NT2/D1 (cell line): ENCODE measurements at regions not wholly inside any gene's neighbourhood (a gene's known extent, or its start where the extent isn't known, plus 50 kb on each side); places are given as distances from the start of the nearest gene placed in this dataset.

Source experiments
- YY1 ChIP-seq: IDR thresholded peaks from 2 replicates; pipeline ENCODE4 v1.6.1; 2011; ENCODE audit not compliant: insufficient read length, insufficient read depth
- ZNF274 ChIP-seq: IDR thresholded peaks from 2 replicates; pipeline ENCODE4 v1.6.1; 2011; ENCODE audit warnings: mild to moderate bottlenecking, low read depth, low read length

DNA sequence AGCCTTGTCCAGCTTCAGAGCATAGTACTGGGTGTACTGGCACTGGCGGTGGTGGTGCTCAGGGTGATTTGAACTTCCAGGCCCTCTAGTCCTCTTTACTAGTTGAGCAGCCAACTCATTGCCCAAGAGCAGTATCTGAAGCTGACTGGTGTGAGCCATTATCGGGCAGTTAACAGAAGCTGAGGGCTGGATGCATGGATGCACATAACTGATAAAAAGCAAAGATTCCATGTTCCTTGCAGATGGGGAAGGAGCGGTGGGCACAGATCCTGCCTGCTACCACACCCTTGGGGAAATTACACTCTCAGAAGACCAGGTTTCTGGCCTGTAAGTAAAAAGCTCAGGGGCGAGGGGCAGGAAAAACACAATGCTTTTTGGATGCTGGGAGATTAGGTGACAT is 499.4 kb upstream of the ARGLU1 start:
- no peak for TF ChIP-seq ZNF274
- TF ChIP-seq YY1 = no peak
